ENCODE measurements at regions not wholly inside any gene's neighbourhood (a gene's known extent, or its start where the extent isn't known, plus 50 kb on each side); places are given as distances from the start of the nearest gene placed in this dataset.

DNA sequence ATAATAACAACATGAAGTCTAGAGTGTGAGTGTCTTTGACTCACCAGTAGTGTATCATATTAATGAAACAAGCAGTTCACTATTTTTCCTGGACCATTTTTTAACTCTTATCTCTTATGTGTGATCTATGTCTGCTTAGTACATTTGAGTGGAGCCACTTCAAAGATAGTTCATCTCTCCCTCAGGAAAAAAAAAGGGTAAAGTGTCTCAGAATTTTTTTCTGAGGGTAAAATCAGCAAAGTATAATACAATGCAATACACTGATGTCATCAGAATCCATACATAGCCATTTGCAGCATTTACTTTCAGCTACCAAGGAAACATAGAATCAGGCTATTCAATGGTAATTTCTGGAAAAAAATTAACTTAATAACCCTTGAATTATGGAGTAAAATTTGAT, 706.7 kb downstream of the DNAJB9 start:
- TF ChIP-seq POLR2A (IDR thresholded peaks at IDR 0.05) (no peak), POLR2AphosphoS5 (IDR thresholded peaks at IDR 0.05; ENCODE audit: insufficient read depth in 1 of 2, low read depth in 1 of 2) (no peak)
- TF ChIP-seq, protein P1, sequence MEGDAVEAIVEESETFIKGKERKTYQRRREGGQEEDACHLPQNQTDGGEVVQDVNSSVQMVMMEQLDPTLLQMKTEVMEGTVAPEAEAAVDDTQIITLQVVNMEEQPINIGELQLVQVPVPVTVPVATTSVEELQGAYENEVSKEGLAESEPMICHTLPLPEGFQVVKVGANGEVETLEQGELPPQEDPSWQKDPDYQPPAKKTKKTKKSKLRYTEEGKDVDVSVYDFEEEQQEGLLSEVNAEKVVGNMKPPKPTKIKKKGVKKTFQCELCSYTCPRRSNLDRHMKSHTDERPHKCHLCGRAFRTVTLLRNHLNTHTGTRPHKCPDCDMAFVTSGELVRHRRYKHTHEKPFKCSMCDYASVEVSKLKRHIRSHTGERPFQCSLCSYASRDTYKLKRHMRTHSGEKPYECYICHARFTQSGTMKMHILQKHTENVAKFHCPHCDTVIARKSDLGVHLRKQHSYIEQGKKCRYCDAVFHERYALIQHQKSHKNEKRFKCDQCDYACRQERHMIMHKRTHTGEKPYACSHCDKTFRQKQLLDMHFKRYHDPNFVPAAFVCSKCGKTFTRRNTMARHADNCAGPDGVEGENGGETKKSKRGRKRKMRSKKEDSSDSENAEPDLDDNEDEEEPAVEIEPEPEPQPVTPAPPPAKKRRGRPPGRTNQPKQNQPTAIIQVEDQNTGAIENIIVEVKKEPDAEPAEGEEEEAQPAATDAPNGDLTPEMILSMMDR (IDR thresholded peaks at IDR 0.05), result no peak
